SU-DHL-6 (cell line): ENCODE measurements at regions not wholly inside any gene's neighbourhood (a gene's known extent, or its start where the extent isn't known, plus 50 kb on each side); places are given as distances from the start of the nearest gene placed in this dataset.

Experiments
- EZH2phosphoT487 ChIP-seq: fragments of 200-600 bp; sonication (generic), shearing (Covaris generic); conservative IDR thresholded peaks from 2 replicates; pipeline ENCODE4 v1.6.1; 2018; ENCODE audit warnings: mild to moderate bottlenecking, antibody characterized with exemption, low read length, moderate library complexity, mixed read lengths
- TF ChIP-seq, protein P1 (sequence below): fragments of 200-600 bp; sonication (generic); IDR thresholded peaks from one replicate; pipeline ENCODE4 v1.5.1; 2017; ENCODE audit warnings: antibody characterized with exemption, mild to moderate bottlenecking, low read length, moderate library complexity; ENCODE audit not compliant: insufficient read depth, poor library complexity, severe bottlenecking

DNA sequence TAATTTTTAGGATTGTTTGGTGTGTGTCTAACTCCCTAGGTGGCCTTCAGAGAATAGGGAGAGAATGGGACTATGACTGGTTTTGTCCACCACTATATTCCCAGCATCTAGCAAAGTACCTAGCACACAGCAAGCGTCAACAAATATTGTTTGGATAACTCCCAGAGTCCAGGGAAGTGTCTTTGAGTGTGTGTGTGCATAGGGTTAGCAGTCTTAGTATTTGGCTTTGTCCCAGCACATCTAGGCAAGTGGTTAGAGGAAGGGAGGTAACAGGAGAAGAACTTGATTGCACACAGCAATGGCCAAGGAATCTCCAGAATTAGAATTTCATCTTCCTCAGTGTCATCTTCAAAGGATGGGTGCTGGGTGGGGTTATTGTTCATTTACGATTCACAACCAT is 385.4 kb upstream of the CDH5 start:
- TF ChIP-seq, protein P1, sequence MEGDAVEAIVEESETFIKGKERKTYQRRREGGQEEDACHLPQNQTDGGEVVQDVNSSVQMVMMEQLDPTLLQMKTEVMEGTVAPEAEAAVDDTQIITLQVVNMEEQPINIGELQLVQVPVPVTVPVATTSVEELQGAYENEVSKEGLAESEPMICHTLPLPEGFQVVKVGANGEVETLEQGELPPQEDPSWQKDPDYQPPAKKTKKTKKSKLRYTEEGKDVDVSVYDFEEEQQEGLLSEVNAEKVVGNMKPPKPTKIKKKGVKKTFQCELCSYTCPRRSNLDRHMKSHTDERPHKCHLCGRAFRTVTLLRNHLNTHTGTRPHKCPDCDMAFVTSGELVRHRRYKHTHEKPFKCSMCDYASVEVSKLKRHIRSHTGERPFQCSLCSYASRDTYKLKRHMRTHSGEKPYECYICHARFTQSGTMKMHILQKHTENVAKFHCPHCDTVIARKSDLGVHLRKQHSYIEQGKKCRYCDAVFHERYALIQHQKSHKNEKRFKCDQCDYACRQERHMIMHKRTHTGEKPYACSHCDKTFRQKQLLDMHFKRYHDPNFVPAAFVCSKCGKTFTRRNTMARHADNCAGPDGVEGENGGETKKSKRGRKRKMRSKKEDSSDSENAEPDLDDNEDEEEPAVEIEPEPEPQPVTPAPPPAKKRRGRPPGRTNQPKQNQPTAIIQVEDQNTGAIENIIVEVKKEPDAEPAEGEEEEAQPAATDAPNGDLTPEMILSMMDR, result no peak
- no peak for TF ChIP-seq EZH2phosphoT487
